CD4-positive, alpha-beta T cell treated with Interleukin-6 at 100 ng/mL for 8 hours (primary cell): ENCODE measurements at regions not wholly inside any gene's neighbourhood (a gene's known extent, or its start where the extent isn't known, plus 50 kb on each side); places are given as distances from the start of the nearest gene placed in this dataset.
"Not testable (repeated sequence)": the region's sequence is repeated elsewhere in the genome, so short reads cannot be mapped to it uniquely, and the experiment has no call there.

Source experiments
- DNase-seq: peaks from one replicate; pipeline ENCODE4 v3.0.0-alpha.2; 2020; ENCODE audit warnings: mixed read lengths, low spot score

GRCh38 chr3:177358091-177358976 lies 161.1 kb upstream of the TBL1XR1 start:
- peak; percentile 68 for DNase-seq

- DNase-seq = peak; percentile 49
Observed at GRCh38 chr3:177358977-177359592, 161.8 kb upstream of the TBL1XR1 start.

- DNase-seq = peak; percentile 92
Observed at GRCh38 chr3:177359593-177360357, 162.5 kb upstream of the TBL1XR1 start.

GRCh38 chr3:177361081-177361938 lies 164.0 kb upstream of the TBL1XR1 start:
- no peak for DNase-seq

GRCh38 chr3:177362626-177363025 lies 165.3 kb upstream of the TBL1XR1 start:
- no peak for DNase-seq

- no peak for DNase-seq
Observed at GRCh38 chr3:177364236-177364635, 167.0 kb upstream of the TBL1XR1 start.

- not testable (repeated sequence) for DNase-seq
Observed at GRCh38 chr3:177365294-177365693, 168.0 kb upstream of the TBL1XR1 start.

- DNase-seq = no peak
Observed at GRCh38 chr3:177367788-177368187, 170.5 kb upstream of the TBL1XR1 start.

GRCh38 chr3:177370246-177370822 lies 173.1 kb upstream of the TBL1XR1 start:
- no peak for DNase-seq

GRCh38 chr3:177371146-177371545 lies 173.9 kb upstream of the TBL1XR1 start:
- no peak for DNase-seq

GRCh38 chr3:177371888-177372287 lies 174.6 kb upstream of the TBL1XR1 start:
- no peak for DNase-seq

- no peak for DNase-seq
Observed at GRCh38 chr3:177374323-177374722, 177.0 kb upstream of the TBL1XR1 start.

- DNase-seq = no peak
Observed at GRCh38 chr3:177375316-177375715, 178.0 kb upstream of the TBL1XR1 start.

- no peak for DNase-seq
Observed at GRCh38 chr3:177377166-177377565, 179.9 kb upstream of the TBL1XR1 start.

- DNase-seq = no peak
Observed at GRCh38 chr3:177378168-177378567, 180.9 kb upstream of the TBL1XR1 start.

GRCh38 chr3:177379045-177379444 lies 181.8 kb upstream of the TBL1XR1 start:
- DNase-seq = no peak

GRCh38 chr3:177381070-177381469 lies 183.8 kb upstream of the TBL1XR1 start:
- DNase-seq = no peak

- no peak for DNase-seq
Observed at GRCh38 chr3:177382944-177383343, 185.7 kb upstream of the TBL1XR1 start.

GRCh38 chr3:177385186-177385585 lies 187.9 kb upstream of the TBL1XR1 start:
- DNase-seq = no peak

GRCh38 chr3:177385831-177386301 lies 188.6 kb upstream of the TBL1XR1 start:
- no peak for DNase-seq

GRCh38 chr3:177388209-177388608 lies 190.9 kb upstream of the TBL1XR1 start:
- no peak for DNase-seq
